GM19023 (cell line): ENCODE measurements at regions not wholly inside any gene's neighbourhood (a gene's known extent, or its start where the extent isn't known, plus 50 kb on each side); places are given as distances from the start of the nearest gene placed in this dataset.

ENCODE experiments used
- ATAC-seq: cut with Tn5 transposase; IDR thresholded peaks from one replicate; pipeline ENCODE4 v1.9.1; 2021; ENCODE audit warnings: mild to moderate bottlenecking, moderate library complexity; ENCODE audit not compliant: unreplicated experiment

DNA sequence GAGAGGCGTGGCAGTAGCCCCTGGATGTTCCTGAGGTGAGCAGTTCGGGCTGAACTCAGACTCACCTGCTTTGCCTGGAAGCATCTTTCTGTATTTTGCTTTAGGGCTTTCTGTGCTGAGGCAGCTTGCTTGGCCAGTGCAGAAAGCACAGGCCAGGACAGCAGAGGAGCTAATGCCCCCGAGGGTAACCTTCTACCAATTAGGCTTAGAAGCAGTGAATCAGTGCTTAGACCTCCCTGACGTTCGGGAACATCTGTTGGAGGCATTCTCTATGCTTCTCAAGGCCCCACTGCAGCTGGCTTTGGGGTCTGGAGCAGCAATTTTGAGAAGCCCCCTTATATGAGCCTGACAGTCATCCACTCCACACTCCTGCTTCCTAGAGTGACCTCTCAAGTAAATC is 350.7 kb upstream of the PROK2 start:
- no peak for ATAC-seq

DNA sequence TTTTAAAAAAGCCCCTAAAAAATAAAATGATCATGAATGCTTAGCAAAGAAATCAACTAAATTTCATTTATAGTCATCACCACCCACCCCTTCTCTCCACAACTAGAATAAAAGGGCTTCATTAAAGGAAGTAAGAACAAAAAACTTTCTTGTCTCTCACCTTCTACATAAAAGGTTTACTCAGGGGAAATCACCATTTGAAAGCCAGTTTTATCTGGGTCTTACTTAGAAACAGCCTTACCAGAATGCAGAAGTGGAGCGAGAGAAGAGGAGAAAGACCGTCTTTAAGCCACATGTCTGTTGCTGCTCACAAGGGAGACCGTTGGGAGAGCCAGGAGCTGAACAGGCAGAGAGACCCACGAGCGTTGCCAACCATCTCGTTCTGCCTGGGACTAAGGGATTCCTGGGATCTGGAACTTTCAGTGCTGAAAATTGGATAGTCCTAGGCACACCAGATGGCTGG is 350.1 kb upstream of the PROK2 start:
- peak; percentile 59 for ATAC-seq

DNA sequence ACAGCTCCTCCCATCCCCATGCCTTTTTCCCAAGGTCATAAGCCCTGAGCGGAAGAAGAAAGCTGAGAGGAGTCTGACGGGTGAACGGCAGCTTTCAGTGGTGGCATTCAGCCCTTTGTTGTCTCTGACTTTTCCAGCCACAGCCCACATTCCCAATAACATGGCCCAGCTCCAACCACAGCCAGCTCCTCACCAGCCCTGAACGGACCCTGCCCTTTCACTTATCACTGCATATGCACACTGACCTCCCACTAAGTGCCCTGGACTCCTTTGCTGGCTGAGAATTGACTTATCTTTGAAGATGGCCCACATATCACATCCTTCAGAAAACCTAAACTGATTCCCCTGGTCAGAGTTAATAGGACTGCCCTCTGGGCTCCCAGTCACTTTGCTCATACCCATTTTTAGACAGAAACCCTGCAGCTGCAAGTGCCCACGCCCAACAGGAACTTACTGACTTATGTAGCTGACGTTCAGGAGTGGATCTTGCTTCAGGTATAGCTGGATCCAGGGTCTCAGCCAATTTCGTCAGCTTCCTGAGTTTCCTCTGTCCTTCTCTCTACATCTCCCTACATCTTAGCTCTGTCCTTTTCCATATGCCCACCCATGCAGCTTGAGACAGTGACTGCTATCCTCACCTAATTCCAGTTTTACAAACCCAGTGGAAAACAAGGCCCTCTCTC is 348.5 kb upstream of the PROK2 start:
- no peak for ATAC-seq

DNA sequence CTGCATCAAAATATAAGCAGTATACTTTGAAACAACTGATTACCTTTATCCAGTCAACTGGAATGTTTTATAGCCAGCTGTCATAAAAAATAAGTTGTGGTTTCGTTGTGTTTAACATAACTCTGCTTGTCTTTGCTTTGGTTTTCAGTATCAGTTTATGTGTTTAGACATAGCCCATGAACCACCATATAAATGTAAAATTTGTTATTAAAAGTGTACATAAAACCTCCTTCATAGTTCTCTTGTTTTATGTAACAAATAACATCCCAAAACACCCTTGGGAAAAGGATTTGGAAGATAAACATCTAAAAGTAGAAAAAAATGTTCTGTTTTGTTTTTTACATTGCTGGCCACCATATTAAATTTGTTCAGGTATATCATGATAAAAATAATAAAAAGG is 347.0 kb upstream of the PROK2 start:
- no peak for ATAC-seq

DNA sequence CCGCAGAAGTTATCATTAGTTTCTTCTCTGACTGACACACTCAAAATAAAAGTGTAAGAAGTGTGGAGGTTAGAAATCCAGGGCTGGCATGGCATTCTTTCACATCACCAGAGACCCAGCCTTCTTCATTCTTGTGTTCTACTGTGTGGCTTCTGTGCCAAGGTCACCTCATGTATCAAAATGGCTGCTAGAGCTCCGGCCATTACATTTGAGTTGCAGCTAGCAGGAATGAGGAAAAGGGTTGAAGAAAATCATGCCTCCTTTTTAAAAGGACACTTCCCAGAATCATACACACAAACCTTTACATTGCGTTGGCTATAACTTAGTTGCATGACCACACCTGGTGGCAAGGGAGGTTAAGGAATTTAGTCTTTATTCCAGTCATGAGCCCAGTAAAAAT is 345.6 kb upstream of the PROK2 start:
- no peak for ATAC-seq

DNA sequence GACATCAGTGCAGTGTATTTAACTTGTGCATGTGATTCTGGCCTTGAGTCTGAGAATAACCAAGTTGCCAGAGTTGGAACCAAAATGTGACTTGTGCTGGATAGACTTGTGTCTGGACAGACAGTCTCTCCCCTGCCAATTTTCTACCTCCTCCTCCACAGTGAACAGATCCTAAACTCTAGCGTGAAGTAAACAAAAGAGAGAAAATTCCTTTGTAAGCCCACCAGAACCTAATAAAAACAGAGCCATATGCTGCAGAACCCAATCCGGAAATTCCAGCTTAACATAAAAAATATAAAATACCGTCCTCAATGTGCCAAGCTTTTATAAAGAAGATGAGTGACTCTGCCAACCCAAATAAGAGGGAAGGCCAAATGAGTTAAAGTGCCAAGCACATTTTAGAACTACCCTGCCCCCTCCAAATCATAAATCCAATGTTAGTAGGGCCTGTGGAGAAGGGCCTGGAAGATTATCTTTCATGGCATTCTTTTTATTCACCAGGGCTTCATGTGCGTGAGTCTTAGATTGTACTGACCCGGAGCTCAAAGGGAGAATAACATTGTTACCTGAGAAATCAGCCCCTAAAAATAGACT is 344.6 kb upstream of the PROK2 start:
- ATAC-seq: no peak

DNA sequence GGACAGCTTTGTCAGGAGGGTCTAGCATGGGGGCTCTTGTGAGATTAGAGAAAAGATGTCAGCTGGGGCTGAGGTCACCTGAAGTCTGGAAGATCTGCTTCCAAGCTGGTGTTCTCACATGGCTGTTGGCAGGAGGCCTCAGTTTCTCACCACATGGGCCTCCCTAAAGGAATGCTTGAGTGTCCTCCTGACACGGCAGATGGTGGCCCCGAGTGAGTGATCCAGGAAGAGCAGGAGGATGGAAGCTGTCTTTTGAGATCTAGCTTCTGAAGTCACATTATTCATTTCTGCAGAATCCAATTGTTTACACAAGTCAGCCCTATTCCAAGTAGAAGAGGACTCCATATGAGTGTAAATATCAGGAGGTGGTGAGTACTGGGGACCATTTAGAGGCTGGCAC is 344.0 kb upstream of the PROK2 start:
- ATAC-seq: no peak

DNA sequence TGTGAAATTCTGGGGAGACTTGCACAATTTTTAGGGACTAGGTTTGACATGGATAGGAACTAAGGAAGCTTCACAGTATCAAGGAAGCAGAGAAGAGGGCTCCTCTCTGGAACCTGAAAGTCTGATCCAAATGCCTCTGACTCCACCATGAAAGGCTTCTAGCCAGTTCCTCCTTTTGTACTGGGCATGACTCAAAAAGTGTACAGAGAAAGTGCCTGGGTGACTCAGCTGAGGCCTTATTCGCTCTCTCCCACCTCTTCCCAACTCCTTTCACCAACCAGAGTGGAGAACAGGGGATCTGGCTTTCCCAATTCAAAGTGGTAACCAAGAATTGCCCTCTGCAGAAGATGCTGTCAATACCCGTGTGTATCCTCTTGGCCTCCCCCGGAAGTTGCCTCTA is 342.9 kb upstream of the PROK2 start:
- no peak for ATAC-seq

DNA sequence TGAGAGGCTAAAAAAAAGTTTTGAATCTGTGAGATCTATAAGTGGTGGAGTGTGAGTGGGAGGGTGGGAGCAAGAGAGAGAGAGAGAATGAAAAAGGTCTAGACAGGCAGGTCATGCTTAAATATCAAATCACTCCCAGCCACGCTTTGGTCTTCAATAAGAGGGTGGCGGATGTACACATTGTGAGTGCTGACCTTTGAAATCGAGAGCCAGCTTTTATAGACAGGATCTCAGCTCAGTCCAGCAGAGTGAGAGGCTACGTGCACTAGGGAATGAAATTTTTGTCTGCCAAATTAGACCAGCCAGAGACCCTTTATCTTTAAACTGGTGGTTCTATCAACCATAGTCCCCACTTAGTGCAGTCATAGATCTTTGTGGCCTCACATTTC is 342.3 kb upstream of the PROK2 start:
- no peak for ATAC-seq

DNA sequence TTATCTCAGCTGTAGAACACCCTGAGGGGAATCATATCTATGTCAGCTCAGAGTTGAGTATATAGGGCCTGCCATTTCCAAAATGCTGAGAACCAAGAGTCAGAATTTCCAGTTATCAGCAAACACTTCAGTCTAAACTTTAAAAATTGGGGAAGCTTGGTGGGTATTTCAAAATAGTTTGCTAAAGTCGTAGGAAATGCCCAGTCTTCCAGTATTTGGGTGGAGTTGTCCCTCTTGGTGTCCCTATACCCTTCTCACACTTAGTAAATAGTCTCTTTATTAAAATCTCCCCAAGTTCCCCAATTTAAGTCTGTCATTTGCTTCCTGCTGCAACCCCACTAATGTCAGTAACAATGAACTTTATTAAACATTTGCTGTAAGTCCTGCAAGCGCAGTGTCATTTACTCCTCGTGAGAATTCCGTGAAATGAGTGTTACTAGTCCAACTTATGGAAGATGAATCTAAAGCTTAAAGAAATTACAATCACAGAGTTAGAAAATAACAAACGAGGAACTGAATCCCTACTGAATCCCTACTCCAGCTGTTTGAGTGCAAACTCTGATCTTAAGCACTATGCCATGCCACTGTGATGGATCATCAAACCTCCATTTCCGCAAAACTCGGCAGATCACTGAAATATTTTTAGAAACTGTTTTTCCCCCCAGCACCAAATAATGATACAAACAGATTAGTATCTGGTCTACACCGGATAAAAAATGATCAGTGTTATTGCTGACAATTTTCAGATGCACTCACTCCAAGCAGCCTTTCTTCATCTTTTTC is 341.7 kb upstream of the PROK2 start:
- no peak for ATAC-seq

DNA sequence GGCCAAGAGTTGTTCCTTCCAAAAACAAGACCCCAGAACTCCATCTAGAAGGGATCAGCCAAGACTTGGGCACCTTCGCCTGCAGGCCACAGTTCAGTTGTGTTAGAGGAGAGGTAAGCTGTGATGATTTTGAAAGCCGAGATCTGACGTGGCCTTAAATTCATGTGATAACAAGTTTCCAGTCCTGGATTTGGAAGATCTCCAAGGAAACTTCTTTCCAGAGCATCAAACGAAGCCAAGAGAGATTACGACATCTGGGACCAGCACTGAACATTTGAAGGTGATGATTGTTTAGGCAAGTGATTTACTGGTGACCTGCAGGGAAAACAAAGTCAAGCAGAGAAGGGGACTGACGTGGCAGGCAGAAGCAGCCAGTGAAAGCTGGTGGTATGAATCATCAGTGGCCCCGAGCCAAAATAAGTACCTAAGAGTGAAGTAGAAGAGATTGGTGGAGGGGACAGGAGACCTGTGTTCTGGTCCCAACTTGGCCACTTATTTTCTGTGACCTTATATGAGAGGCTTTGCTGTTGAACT is 339.0 kb upstream of the PROK2 start:
- ATAC-seq: peak; percentile 59

DNA sequence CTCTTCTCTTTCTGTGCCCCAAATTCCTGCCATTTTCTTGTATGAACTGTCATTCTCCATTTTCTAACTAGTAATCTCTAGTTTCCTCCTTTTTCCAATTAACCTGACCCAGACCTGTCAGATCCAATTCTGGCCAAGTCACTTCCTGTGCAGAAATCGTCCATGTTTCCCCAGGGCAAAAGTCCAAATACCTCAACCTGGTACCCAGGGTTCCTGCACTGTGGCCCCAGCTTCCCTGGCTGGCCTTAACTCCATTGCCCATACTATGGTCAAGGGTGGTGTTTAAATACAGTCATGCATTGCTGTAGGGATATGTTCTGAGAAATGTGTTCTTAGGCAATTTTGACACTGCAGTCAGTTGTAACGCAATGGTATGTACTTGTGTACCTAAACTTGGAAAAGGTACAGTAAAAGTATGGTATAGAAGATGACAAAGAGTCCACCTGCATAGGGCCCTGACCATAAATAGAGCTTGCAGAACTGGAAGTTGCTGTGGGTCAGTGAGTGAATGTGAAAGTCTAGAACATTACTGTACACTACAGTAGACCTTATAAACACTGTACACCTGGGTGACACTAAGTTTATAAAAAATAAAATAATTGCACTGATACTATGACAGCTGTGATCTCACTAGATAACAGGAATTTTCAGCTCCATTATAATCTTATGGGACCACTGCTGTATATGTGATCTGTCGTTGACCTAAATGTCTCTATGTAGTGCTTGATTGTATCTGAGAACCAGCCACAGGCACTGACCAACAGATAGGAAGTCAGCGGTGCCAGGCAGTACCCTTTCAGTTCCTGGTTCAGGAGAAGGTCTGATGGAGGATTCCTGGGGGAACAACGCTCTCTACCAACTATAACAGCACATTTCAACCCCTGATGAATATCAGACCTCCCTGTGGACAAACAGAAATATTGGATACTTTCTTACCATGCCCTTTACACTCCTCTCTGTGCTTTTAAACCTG is 336.1 kb upstream of the PROK2 start:
- peak; percentile 76 for ATAC-seq

DNA sequence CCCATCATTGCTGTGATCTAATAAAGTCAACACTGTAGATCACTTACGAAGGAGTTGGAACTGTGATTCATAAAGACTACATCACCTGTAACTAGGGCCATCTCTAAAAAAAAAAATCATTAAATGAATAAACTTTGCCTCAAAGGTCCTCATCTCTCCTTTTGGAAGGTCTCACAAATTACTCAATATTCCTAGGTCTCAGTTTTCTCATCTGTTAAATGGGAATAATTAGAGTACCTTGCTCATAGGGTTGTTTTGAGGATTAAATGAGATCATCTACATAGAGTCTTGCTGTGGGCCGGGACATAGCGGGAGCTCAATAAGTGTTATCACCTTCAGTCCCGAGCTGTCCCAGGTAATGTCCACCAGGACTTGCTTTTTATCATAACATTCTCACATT is 335.1 kb upstream of the PROK2 start:
- no peak for ATAC-seq

DNA sequence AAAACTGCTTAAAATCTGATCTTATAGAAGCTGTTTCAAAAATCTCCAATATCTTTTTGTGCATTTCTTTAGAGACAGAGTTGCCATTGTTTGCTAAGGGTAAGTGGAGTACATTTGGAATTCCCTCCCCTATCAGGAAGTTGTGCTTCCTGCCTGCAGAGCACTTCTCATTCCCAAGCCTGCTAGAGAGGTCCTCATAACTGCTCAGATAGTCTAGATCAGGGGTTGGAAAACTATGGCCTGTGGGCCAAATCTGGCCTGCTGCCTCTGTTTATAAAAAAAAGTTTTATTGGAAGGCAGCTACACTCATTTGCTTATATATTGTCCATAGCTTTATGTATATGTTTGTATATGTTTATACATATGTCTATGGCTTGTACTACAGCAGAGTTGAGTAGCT is 333.7 kb upstream of the PROK2 start:
- ATAC-seq: no peak

DNA sequence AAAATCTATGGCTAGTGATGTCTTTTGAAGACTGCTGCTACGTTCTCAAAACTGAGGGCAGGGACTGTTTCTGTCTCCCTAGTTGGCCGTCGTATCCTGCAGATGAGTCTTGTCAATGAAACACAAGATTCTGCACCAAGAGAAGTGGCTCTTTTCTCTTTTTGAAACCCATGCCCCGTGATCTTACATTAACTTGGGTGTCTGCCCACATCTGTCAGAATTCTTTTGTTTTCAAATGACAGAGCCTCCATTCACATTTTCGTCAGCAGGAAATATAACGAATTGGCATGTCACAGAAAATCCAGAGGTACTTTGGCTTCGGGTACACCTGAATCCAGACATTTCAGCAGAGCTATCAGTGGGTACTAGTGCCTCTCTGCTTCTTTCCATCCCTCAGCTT is 331.3 kb upstream of the PROK2 start:
- no peak for ATAC-seq

DNA sequence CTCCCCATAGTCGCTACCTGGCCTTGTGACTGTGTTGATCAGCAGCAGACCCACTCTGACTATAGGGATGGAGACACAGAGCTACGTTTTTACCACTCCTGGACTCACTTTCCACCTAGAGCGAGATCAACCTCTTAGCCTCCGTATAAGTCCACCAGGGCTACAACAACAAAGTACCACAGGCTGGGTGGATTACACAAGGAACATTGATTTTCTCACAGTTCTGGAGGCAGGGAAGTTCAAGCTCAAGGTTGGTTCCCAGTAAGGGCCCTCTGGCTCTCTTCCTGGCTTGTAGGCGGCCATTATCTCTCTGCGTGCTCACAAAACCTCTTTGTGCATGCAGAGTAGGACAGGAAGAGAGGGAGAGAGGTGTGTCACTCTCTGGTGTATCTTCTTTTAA is 330.4 kb upstream of the PROK2 start:
- ATAC-seq: no peak

DNA sequence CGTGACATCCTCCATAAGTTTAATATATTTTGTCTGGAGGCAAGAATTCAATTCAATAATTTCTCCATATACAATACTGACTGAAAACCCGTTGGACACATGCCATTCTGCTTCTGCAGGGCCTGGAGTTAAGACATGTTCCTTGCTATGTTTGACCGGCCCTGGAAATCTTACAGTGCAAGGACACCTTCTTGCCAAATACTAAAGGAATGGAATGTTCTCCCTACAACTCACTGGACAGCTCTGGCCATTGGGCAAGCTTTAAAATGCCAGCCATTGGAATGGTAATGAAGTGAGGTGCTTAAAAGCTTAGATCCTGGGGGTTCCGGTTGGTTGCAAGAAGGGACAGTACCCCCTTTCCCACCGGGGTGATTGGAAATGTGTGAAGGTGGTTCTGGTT is 329.8 kb upstream of the PROK2 start:
- ATAC-seq: no peak

DNA sequence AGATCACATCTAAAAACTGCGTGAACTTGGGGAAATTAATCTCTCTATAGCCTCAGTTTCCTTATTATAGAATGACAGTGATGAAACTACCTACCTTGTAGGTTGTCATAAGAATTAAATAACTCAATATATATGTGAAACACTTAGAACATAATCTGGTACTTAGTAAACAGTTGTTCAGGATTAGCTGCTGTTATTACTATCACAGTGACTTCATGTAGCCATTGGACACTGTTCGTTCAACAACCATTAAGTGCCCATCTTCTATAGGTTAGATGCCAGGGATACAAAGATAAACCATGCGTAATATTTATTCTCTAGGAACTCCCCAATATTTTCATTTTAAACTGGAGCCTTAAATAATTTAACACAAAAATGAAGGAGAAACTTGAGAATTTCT is 329.0 kb upstream of the PROK2 start:
- ATAC-seq: no peak

DNA sequence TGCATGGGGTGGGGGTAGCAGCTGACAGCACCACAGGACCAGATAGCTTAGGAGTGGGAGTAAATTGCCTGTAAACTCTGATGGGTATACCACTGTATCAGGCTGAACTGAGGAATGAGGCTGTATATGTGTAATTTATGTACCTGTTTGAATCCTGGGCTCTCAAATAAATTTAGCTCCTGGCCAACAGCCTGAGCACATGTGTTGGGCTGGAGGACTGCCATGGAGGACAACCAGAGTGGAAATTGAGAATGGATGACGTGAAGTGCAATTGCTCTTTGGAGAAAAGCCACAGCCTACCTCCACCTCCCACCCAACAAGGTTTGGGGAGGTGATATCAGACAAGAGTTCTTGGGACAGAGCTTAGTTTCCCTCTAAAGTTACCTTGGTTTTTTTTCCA is 328.6 kb upstream of the PROK2 start:
- ATAC-seq: no peak

DNA sequence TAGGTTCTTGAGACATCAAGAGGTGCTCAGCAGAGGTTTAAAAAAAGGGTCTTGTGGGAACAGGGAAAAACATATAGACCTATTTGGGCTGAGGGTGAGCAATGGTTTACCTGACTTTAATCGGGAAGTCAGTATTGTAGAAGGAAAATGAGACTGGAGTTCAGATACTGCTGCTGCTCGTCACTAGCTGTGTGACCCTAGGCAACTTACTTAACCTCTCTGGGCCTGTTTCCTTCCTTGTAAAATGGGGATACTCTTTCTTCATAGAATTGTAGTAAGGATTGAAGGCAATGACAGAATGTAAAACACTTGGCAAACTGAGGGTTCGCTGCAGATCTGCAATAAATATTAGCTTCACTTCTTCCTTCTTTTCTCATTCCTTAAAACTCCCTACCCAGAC is 327.5 kb upstream of the PROK2 start:
- no peak for ATAC-seq
